Stomach (tissue), 8 donors: ENCODE measurements at regions not wholly inside any gene's neighbourhood (a gene's known extent, or its start where the extent isn't known, plus 50 kb on each side); places are given as distances from the start of the nearest gene placed in this dataset.

ENCODE experiments used
- DNase-seq, 2 donors: peaks; one replicate each; pipeline versions ENCODE4 v3.0.0 to v3.0.0-alpha.2; 2013 to 2019
- H3K27ac ChIP-seq, 5 donors: fragments of 200-600 bp in 4 of 5; sonication (generic) in 4 of 5; one replicate each; pipeline ENCODE4 v1.5.1; 2013 to 2019; ENCODE audit warnings: mild to moderate bottlenecking in 1 of 5, moderate library complexity in 1 of 5
- H3K27me3 ChIP-seq, 3 donors: fragments of 200-600 bp; sonication (generic); one replicate each; pipeline ENCODE4 v1.5.1; 2017 to 2019; ENCODE audit warnings: mixed run types in 1 of 3
- H3K36me3 ChIP-seq, 4 donors: fragments of 200-600 bp; sonication (generic); 1 replicate in 3 of 4; 2 replicates in 1 of 4; pipeline ENCODE4 v1.5.1; 2016 to 2019
- H3K4me1 ChIP-seq, 4 donors: fragments of 200-600 bp; sonication (generic); one replicate each; pipeline ENCODE4 v1.5.1; 2016 to 2019
- H3K4me3 ChIP-seq, 4 donors: fragments of 200-600 bp; sonication (generic) in 3 of 4; one replicate each; pipeline ENCODE4 v1.5.1; 2016 to 2019; ENCODE audit warnings: mild to moderate bottlenecking in 1 of 4
- H3K9me3 ChIP-seq, 4 donors: fragments of 200-600 bp; sonication (generic); one replicate each; pipeline ENCODE4 v1.5.1; 2016 to 2019
- CTCF ChIP-seq, 7 experiments: fragments of 450-650 bp in 4 of 7; fragments of 200-600 bp in 3 of 7; sonication (generic) in 3 of 7; IDR thresholded peaks; one replicate each; pipeline ENCODE4 v1.5.1; 2016 to 2019; ENCODE audit warnings: antibody characterized with exemption in 7 of 7, control low read depth in 2 of 7, mild to moderate bottlenecking in 1 of 7
- EP300 ChIP-seq: sonication (generic); formaldehyde crosslinking; IDR thresholded peaks from one replicate; pipeline ENCODE4 v1.6.1; 2017; ENCODE audit warnings: antibody characterized with exemption
- POLR2A ChIP-seq, 4 donors: fragments of 450-650 bp; IDR thresholded peaks; one replicate each; pipeline ENCODE4 v1.6.1; 2016; ENCODE audit warnings: antibody characterized with exemption in 4 of 4, control low read depth in 2 of 4, mild to moderate bottlenecking in 1 of 4, moderate library complexity in 1 of 4
- POLR2AphosphoS5 ChIP-seq, 3 donors: sonication (generic); formaldehyde crosslinking; IDR thresholded peaks; one replicate each; pipeline ENCODE4 v1.6.1; 2016; ENCODE audit warnings: antibody characterized with exemption in 3 of 3
- WGBS, 5 donors: extraction: QIAGEN DNeasy Blood & Tissue Kit in 3 of 5; methylation state at CpG; one replicate each; pipeline versions ENCODE4 v1.1.5 to v1.1.7; 2013 to 2018; 5-methylcytosine and 5-hydroxymethylcytosine counted together
- intact Hi-C: fragments of 100-400 bp; cut with DNase I; formaldehyde crosslinking; loops from one replicate; pipeline ENCODE4 v1.15.1; 2023; ENCODE audit warnings: low total_unique reads
- donor health status: healthy with polysubstance abuse.
- donor health status: Bipolar disorder and iron deficiency.
- donor health status: healthy.

DNA sequence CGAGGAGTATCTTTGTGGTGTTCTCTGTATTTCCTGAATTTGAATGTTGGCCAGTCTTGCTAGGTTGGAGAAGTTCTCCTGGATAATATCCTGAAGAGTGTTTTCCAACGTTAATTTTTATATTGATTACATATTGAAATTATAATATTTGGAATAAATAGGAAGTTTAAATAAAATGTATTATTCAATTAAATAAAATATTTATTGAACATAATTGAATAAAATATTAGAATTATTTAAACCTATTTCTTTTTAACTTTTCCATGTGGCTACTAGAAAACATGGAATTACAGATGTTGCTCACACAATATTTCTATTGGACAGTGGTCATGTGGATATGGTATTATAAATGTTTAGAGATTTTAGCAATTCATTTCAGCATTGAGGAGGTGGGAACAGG lies 170.8 kb upstream of the FST start:
- no peak for TF ChIP-seq CTCF (IDR thresholded peaks at IDR 0.05)
- Histone ChIP-seq H3K9me3 (peaks cover 0 to 5% (median 3%) of the 10 kb centered on the region in 4 donors), H3K4me1 (no peaks in the 10 kb centered on the region), H3K36me3 (no peaks in the 10 kb centered on the region), H3K4me3 (no peak overlapping the region), H3K27ac (no peak overlapping the region), H3K27me3 (no peaks in the 10 kb centered on the region)
- WGBS, 5 donors: 74 to 84% (median 78%) methylated on average over 2 of the region's 2 CpGs
- DNase-seq: no peak
- intact Hi-C loops: no loop called here

GRCh38 chr5:53311681-53312080 lies 168.7 kb upstream of the FST start:
- WGBS, 5 donors: 88 to 96% (median 93%) methylated on average over 2 of the region's 2 CpGs

GRCh38 chr5:53313145-53313544 lies 167.3 kb upstream of the FST start:
- H3K27me3 ChIP-seq: no peaks in the 10 kb centered on the region
- no peak overlapping the region for H3K4me3 ChIP-seq
- H3K36me3 ChIP-seq: no peaks in the 10 kb centered on the region
- DNase-seq: no peak
- H3K9me3 ChIP-seq: peaks cover 0 to 5% (median 4%) of the 10 kb centered on the region in 4 donors
- TF ChIP-seq CTCF (IDR thresholded peaks at IDR 0.05): no peak
- TF ChIP-seq POLR2AphosphoS5 (IDR thresholded peaks at IDR 0.05): no peak
- no peak for TF ChIP-seq POLR2A (IDR thresholded peaks at IDR 0.05)
- no peak for TF ChIP-seq EP300
- intact Hi-C loops: no loop called here
- H3K27ac ChIP-seq: no peak overlapping the region
- H3K4me1 ChIP-seq: no peaks in the 10 kb centered on the region
- 85 to 93% (median 93%) methylated on average over 2 of the region's 2 CpGs for WGBS, 5 donors

More at GRCh38 chr5:53311681-53312080, 168.7 kb upstream of the FST start:
- no peaks in the 10 kb centered on the region for H3K27me3 ChIP-seq
- intact Hi-C loops: no loop called here
- H3K9me3 ChIP-seq: peaks cover 0 to 5% (median 5%) of the 10 kb centered on the region in 4 donors
- H3K4me3 ChIP-seq: no peak overlapping the region
- H3K4me1 ChIP-seq: no peaks in the 10 kb centered on the region
- H3K27ac ChIP-seq: no peak overlapping the region
- TF ChIP-seq POLR2AphosphoS5 (IDR thresholded peaks at IDR 0.05) (no peak), EP300 (no peak), POLR2A (IDR thresholded peaks at IDR 0.05) (no peak), CTCF (IDR thresholded peaks at IDR 0.05) (no peak)
- H3K36me3 ChIP-seq: no peaks in the 10 kb centered on the region
- no peak for DNase-seq

DNA sequence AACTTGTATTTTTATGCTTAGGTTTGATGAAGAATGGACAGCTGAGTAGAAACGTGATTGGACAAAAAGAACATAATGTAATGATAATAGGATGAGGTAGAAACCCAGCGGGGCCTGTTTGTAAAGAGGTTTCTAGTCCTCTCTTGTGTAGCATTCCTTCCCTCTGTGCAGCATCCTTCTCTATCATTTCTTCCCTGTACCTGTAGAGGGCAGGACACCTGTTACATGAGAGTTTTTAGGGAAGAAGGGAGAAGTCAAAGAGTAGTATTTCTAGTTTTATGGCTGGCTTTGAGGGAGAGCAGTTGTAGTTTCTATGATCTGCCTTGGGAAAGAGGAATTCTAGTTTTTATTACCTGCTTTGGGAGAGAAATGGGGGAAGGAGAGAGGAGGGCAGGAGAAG lies 162.1 kb upstream of the FST start:
- TF ChIP-seq EP300 (no peak), CTCF (IDR thresholded peaks at IDR 0.05) (no peak), POLR2A (IDR thresholded peaks at IDR 0.05) (no peak), POLR2AphosphoS5 (IDR thresholded peaks at IDR 0.05) (no peak)
- no peak for DNase-seq
- H3K4me1 ChIP-seq: no peaks in the 10 kb centered on the region
- intact Hi-C loops: no loop called here
- WGBS, 5 donors: 55 to 61% (median 56%) methylated on average over 2 of the region's 2 CpGs
- no peaks in the 10 kb centered on the region for H3K27me3 ChIP-seq
- H3K36me3 ChIP-seq: no peaks in the 10 kb centered on the region
- H3K9me3 ChIP-seq: peaks cover 0 to 4% (median 0%) of the 10 kb centered on the region in 4 donors
- H3K4me3 ChIP-seq: no peak overlapping the region
- H3K27ac ChIP-seq: no peak overlapping the region
